ENCODE measurements at regions not wholly inside any gene's neighbourhood (a gene's known extent, or its start where the extent isn't known, plus 50 kb on each side); places are given as distances from the start of the nearest gene placed in this dataset.
A peak's percentile ranks its signal among the peaks of the same experiment; 100 is the strongest.
"Not testable (repeated sequence)": the region's sequence is repeated elsewhere in the genome, so short reads cannot be mapped to it uniquely, and the experiment has no call there.

DNA sequence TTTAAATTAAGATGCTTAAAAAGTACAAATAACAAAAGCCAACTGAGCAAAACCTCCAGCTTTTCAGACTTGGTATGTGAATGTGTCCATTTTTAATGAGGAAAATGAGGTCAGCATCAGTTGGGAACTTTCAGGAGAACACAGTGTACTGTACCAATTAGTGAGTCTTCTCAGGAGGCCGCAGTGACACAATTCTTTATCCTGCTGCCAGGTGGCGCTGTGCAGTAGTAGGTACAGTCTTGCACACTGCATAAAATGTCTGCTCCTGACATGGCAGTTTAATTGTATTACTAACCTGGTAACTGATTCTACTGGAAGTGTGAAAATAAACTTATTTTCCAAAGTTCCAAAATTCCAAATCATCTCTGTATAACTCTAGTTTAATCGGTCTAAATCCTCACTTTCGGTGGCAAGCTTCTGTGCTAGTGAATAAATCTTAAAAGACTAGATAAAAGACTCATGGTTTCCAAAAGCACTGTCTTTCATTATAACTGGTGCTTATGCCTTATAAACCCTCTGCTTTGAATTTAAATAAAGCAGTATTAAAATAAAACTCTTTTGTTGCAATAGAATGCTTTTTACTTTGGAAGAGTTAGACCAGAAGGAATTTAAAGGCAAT lies 214.8 kb upstream of the MMS22L start:
- DNase-seq = no peak
- Histone ChIP-seq H3K9me3 (no peaks in the 10 kb centered on the region), H3K27ac (no peak overlapping the region), H3K4me1 (no peaks in the 10 kb centered on the region), H3K27me3 (no peaks in the 10 kb centered on the region), H3K4me3 (no peak overlapping the region), H3K36me3 (no peaks in the 10 kb centered on the region)
- no peak for TF ChIP-seq POLR2A (IDR thresholded peaks at IDR 0.05)
- TF ChIP-seq, protein P1, sequence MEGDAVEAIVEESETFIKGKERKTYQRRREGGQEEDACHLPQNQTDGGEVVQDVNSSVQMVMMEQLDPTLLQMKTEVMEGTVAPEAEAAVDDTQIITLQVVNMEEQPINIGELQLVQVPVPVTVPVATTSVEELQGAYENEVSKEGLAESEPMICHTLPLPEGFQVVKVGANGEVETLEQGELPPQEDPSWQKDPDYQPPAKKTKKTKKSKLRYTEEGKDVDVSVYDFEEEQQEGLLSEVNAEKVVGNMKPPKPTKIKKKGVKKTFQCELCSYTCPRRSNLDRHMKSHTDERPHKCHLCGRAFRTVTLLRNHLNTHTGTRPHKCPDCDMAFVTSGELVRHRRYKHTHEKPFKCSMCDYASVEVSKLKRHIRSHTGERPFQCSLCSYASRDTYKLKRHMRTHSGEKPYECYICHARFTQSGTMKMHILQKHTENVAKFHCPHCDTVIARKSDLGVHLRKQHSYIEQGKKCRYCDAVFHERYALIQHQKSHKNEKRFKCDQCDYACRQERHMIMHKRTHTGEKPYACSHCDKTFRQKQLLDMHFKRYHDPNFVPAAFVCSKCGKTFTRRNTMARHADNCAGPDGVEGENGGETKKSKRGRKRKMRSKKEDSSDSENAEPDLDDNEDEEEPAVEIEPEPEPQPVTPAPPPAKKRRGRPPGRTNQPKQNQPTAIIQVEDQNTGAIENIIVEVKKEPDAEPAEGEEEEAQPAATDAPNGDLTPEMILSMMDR (IDR thresholded peaks at IDR 0.05) = peak in 3 of 4 experiments; percentile 49 to 72 (median 56)
- peak in 1 of 4 donors; percentile 54 for TF ChIP-seq EP300 (IDR thresholded peaks at IDR 0.05)
- intact Hi-C loops (cut with DNase I) = loop anchor here (5.0 kb wide), 1 partner anchor 1349 kb away; no protein-coding TSS in a partner anchor
- whole genome bisulfite sequencing, 2 donors = 37 to 39% methylated on average over 4 of the region's 4 CpGs

DNA sequence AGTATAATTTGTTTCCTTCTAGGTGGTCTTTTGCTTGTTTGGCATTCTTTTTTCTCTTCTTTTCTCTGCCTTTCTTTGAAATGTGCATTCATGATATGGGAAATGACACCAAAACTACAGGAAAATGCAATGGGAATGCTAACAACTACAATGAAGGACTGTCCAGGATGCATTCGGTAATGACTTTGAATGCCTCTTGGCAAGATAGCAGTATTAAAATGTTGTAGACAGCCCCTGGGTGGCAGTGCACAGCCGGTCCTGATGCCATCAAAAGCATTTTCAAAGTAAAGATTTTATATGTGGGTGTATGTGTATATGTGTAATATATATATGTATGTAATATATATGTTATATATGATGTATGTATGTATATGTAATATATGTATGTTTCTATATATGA lies 218.8 kb upstream of the MMS22L start:
- DNase-seq = no peak
- Histone ChIP-seq H3K4me3 (no peak overlapping the region), H3K27me3 (no peaks in the 10 kb centered on the region), H3K9me3 (no peaks in the 10 kb centered on the region), H3K36me3 (no peaks in the 10 kb centered on the region), H3K4me1 (no peaks in the 10 kb centered on the region), H3K27ac (no peak overlapping the region)
- 27 to 60% methylated on average over 2 of the region's 2 CpGs for WGBS, 2 donors
- TF ChIP-seq POLR2AphosphoS5 (IDR thresholded peaks at IDR 0.05) (no peak), POLR2A (IDR thresholded peaks at IDR 0.05) (no peak), EP300 (IDR thresholded peaks at IDR 0.05) (no peak)
- TF ChIP-seq, protein P1 (IDR thresholded peaks at IDR 0.05) = no peak
- intact Hi-C loops (cut with DNase I) = no loop called here

DNA sequence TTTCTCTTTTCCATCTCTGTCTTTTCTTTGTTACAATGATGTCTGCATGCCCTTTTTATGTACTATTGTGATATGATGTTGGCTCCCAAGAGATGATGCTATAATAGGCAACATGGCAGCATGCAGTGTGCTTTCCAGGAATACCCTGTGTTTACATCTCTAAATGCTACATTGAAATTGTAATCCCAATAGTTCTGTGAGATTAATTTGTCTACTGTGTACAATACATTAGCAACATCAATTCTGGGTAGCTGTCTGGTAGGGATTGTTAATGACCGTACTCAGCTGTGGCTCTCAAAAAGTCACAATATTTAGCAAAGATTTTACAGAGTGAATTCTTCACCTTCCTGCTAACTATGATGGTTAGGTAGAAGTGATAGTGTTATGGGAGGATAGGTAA lies 225.6 kb upstream of the MMS22L start:
- Histone ChIP-seq H3K27me3 (no peaks in the 10 kb centered on the region), H3K36me3 (no peaks in the 10 kb centered on the region), H3K9me3 (no peaks in the 10 kb centered on the region), H3K4me3 (no peak overlapping the region), H3K4me1 (no peaks in the 10 kb centered on the region), H3K27ac (no peak overlapping the region)
- no peak for DNase-seq
- intact Hi-C loops (cut with DNase I) = no loop called here
- 96 to 98% methylated on average over 1 of the region's 1 CpG for WGBS, 2 donors
- TF ChIP-seq POLR2A (IDR thresholded peaks at IDR 0.05) = no peak
- TF ChIP-seq EP300 (IDR thresholded peaks at IDR 0.05) = no peak
- TF ChIP-seq POLR2AphosphoS5 (IDR thresholded peaks at IDR 0.05) = no peak
- TF ChIP-seq, protein P1 (IDR thresholded peaks at IDR 0.05) = no peak

DNA sequence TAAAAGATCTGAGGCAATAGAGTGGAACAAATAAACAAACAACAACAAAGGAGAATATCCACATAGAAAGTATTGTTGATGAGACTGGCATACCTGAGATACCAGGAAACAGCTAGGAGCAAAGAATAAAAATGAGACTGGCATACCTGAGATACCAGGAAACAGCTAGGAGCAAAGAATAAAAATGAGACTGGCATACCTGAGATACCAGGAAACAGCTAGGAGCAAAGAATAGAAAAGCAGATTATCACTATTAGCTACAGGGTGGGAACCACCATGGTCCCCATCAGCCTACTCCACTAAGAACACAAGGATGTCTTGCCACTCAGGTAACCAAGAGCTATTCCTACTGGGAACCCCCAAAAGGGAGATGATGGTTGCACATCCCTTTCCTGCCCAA lies 230.2 kb upstream of the MMS22L start:
- H3K4me1 ChIP-seq; H3K4me3 ChIP-seq; H3K27me3 ChIP-seq; intact Hi-C loops (cut with DNase I); DNase-seq; H3K36me3 ChIP-seq; H3K27ac ChIP-seq; H3K9me3 ChIP-seq: not testable (repeated sequence)

DNA sequence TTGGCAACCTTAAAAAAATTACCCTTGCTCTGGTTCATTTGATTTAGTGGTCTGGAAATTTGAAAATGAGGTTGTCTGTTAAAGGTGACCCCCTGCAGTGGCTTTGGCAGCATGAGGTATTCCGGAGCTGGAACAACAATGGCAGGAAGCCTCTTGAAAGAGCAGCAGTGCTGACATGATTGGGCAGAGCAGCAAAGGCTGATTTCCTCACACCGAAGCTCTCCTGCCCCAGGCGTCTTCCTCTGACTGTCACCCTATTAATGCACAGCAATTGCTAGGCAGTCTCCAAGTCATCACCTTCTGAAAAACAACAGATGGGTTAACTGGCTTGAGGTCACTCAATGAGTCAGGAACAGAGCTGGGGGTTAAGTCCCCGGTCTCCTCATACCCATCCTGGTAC lies 241.8 kb upstream of the MMS22L start:
- intact Hi-C loops (cut with DNase I) = no loop called here
- 21 to 25% methylated on average over 4 of the region's 4 CpGs for WGBS, 2 donors
- no peaks in the 10 kb centered on the region for H3K9me3 ChIP-seq
- H3K36me3 ChIP-seq = no peaks in the 10 kb centered on the region
- H3K27ac ChIP-seq = no peak overlapping the region
- H3K4me3 ChIP-seq = no peak overlapping the region
- DNase-seq = no peak
- H3K27me3 ChIP-seq = no peaks in the 10 kb centered on the region
- TF ChIP-seq, protein P1 (IDR thresholded peaks at IDR 0.05) = no peak
- TF ChIP-seq POLR2A (IDR thresholded peaks at IDR 0.05) = no peak
- TF ChIP-seq POLR2AphosphoS5 (IDR thresholded peaks at IDR 0.05) = no peak
- no peak for TF ChIP-seq EP300 (IDR thresholded peaks at IDR 0.05)
- H3K4me1 ChIP-seq = no peaks in the 10 kb centered on the region

Data from sigmoid colon (tissue), 6 donors.